TTC549 (cell line): ENCODE measurements at regions not wholly inside any gene's neighbourhood (a gene's known extent, or its start where the extent isn't known, plus 50 kb on each side); places are given as distances from the start of the nearest gene placed in this dataset.
"Not testable (repeated sequence)": the region's sequence is repeated elsewhere in the genome, so short reads cannot be mapped to it uniquely, and the experiment has no call there.

Experiments used
- FAIRE-seq: peaks from 2 replicates; lab custom pipeline; 2012; peaks lifted over from hg19 to GRCh38; lab: Jason Lieb, UNC

DNA sequence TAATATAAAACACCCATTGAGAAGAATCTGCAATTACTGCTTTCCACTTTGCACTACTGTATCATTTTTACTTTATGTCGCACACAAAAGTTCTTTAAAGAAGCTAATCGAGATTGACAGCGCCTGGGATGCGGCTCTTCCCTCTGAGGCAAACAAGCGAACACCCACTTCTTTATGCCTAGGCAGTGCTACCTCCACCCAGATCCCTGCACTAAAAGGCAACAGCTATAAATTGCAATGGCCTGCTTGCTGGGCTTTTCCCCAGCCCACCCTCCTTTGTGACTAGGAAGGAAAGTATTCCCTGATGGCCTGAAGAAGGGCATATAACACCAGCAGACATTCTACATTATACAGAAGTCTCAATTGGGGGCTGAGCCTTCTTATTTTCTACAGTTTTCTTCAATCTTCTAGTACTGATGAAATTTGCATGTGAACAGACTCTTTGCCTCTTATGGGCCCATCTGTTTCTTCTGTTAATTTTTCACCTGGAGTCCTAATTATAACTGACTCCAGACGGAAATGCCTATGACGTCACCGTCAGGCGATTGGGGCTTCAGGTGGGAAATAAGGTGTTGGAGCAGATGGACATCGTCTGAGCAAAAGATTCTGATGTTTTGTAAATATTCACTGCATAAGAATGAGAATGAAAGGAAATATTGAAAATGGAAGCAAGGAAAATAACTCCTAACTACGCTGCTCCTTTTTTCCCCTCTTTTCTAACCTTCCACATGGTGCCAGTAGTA, 138.9 kb upstream of the DCC start:
- no peak for FAIRE-seq

DNA sequence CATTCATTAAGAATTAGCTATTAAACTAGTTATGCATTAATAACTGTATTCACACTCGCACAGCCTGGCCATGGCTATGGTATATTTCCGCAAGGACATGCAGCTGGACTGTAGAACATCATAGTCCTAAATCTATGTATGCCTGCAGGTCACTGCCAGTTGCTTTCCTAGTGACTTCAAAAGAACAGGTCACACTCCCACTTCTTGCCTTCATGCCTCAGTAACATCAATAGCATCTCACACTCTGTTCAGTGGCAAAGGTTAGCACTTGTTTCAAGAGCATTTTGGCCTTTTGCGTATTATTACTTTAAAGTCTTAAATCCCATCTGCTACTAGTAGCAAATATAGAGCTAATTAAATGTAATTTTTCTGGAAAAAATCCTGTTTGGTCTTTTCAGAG, 131.4 kb upstream of the DCC start:
- no peak for FAIRE-seq

DNA sequence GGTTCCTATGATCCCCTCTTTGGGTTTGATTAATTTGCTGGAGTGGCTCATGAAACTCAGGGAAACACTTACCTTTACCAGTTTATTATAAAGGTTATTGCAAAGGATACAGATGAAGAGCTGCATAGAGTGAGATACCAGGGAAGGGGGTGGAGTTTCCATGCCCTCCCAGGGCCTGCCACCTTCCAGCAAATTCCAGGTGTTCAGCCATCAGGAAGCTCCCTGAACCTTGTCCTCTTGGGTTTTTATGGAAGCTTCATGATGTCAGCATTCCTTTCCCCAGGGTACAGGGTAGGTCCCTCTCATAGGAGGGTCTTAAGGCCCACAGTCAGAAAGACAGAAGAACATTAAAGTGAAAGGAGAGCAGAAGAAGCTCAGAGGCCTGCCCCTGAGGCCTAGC, 123.9 kb upstream of the DCC start:
- no peak for FAIRE-seq

DNA sequence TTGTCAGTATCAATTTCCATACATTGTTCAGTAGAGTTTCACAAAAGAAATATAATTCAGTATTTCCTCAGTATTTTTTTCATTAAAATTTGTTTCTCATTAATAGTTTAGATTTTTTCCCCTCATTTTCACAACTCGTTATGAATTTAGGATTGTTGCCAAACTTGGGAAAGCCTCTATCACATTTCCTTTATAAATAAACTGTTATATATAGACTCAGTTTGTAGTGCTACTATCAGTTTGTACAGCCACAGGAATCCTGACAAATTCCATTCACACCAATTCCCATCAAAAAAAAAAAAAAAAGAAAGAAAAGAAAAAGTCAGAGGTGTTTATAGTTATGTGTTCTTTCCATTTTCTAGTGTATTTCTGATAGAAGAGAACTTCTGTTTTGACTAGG, 123.3 kb upstream of the DCC start:
- no peak for FAIRE-seq

DNA sequence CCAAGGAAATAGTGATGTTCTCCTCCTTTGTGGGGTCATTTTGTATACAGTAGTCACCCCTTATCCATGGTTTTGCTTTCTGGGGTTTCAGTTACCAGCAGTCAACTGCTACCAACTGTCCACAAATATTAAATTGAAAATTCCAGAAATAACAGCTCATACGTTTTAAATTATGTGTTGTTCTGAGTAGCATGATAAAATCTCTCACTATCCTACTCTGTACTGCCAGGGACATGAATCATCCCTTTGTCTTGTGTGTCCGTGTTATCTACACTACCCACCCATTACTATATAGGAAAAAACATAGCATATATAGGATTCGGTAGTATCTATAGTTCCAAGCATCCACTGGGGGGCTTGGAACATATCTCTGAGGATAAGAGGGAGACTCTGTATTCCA, 120.9 kb upstream of the DCC start:
- FAIRE-seq = no peak

DNA sequence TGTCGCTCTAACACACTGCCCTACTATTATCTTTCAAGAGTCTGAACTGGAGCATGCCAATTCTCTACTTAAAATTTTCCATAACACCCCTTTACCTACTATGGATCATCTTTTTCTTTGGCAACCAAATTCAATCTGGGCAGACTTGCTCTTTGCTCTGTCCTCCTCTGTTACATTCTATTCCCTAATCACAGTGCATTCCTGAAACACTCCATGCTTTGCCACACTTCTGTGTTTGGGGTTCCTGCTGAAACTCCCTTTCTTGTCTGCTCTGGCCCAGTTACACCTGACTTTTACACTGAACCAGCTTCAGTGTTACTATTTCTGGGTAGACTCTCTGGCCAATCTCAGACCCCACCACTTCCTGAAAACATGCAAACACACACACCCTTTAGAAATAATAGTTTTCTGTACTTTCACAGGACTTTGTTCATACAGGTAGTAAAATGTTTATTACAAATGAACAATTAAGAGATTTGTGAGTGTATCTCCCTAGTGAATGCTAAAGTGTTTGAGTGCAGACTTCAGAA, 119.9 kb upstream of the DCC start:
- FAIRE-seq = no peak

DNA sequence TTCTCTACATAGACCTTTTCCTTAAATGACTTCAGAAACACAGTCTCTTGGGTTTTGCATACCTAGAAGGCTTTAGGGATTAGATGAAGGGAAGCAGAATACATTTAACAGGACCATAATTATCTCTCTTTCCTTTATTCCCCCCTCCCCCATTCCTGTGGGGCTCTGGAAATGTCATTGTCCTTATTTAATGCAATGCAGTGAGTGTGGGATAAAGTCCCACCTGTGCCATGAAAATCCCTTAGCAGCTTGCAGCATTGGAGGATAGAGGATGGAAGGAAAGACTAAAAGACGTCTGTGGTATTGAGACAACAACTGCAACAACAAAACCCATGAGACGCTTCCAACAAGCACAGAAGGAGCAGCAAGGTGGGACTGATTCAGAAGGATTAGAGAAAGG, 117.8 kb upstream of the DCC start:
- no peak for FAIRE-seq

DNA sequence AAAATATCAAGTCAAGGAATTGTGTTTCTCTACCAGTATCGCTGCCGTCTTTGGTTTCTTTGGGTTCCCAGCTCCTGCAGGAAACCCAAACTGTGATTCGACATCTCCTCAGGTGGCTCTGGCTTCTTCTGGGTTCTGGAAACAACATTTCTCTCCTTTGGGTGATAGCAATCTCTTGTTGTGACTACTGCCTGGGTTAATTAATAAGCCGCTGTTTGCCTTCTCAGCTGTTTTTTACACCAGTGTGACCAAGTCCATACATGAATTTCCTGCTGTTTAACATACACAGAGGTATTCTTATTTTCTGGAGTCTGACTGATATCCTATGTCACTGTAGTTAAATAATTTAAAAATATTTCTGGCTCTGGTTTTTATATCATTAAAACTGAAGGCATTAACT, 112.5 kb upstream of the DCC start:
- FAIRE-seq = no peak

DNA sequence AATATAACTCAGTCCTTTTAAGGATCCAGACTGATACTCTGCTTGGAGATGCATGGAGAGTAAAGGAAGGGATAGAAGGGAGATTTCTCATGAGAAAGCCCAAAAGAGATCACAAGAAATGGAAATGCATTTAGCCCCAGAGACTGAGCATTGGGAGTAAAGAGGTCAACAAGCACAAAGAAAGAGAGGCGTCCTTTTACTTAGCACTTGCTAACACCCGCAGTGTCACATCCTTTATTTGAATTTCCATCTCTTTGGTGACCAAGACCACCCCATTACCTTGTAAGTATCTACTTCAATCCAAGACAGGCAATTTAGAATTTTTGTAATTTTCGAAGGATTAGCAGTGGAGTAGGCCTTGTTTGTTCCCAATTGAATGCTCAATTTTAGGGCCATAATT, 111.8 kb upstream of the DCC start:
- no peak for FAIRE-seq

DNA sequence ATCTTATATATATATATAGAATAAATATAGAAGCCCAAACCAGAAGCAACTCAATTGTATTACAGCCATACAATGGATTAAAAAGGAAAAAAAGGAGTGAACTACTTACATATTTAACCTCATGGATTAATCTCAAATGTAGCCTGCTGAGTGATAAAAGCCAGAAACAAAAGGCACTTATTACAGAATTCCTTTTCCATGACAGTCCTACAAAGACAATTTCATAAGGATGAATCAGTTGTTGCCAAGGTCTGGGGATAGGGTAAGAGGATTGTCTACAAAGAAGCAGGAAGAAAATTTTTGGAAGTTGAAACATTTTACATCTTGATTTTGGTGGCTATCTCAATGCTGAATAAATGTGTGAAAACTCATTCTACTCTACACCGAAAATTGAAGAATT, 103.9 kb upstream of the DCC start:
- FAIRE-seq = no peak

DNA sequence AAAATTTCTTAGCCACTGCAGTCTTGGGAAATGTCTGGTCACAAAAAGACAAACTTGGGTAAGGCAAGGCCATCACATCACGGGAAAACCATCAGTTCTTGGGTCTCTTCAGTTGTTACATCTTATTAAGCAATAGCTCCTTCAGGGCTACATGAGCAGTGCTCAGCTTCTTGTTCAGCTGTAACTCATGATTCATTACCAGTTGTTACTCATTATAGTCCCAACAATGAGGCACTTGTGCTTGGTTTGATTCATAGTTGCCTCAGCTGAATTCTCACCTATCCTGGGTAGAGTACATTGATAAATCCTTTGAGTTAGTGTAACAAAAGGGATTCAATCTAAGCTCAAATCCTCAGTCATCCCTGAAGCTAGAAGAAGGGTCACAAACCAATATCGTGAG, 102.4 kb upstream of the DCC start:
- FAIRE-seq = no peak

DNA sequence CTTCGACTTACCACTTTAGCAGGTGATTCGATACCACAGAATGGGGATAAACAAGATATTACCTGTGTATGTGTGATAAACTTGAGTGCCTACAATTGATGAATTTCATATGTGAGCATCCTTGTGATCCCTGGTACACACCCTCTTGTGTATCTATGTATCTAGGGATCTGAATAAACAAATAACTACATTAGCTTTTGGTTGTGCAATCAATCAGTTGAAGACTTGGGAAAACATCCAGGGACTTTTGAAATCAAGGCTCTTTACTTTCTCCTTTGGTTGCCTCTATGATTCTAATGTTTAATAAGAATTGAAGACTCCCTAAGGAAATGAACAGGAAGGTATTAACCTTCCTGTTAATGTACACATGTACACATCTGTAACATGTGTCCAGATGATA, 97.3 kb upstream of the DCC start:
- no peak for FAIRE-seq

DNA sequence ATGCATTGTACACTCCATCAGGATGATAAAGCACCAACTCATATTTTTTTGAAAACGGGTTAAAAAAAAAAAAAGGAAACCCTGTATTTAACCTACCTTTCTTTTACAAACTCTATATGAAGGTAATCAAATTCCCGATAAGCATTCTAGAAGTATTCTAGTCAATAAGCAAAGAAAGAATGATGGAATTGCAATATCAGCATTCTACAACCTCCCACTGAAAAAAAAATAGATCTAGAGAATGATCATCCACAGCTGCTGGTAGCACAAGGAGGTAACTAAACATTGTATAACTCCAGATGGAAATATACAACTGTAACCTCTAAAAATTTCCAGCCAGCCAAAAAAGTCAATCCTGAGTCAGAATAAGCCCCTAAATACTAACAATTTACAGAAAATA, 95.3 kb upstream of the DCC start:
- FAIRE-seq = no peak

DNA sequence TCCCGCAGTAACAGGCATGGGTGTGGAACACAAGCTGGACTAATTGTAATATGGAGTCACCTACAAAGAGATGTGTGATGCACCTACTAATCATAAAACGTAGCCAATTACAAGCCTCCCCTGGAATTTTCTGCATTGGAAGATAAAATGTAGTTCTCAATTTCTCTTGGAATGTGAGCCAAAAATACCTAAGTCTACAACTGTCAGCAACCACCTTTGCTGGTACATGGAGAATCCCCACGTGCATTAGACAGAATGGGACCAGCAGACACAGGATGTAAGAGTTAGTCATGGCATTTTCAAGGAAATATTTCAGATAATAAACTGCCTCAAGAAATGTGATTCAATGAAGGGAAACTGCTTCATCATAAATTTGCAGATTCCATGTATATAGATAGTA, 85.6 kb upstream of the DCC start:
- no peak for FAIRE-seq

DNA sequence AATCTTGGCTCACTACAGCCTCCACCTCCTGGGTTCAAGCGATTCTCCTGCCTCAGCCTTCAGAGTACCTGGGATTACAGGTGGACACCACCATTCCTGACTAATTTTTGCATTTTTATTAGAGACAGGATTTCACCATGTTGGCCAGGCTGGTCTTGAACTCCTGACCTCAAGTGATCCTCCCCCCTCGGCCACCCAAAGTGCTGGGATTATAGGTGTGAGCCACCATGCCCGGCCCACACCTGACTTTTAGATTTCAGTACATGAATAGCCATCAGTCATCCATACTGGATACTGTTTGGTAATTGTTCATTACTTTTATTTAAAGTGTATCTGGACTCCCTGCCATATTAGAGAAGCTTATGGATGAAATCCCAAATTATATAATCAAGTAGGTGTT, 82.6 kb upstream of the DCC start:
- FAIRE-seq = not testable (repeated sequence)

DNA sequence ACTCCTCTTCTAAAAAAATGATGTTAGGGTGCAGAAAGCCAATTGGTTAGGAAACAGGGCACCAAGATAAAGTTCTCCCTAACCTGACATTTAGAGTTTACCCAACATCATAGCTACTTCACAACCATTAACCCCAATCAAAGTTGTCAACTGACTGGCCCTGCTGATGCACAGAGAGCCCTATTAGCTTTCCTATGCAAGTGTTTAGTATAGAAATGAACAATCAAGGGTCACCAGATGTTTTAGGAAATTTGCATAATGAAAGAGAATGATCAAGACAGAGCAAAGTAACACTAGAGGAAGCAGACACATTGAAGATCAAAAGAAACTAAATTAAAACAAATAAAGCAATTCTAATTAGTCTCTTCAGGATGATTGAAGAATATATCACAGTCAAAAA, 64.2 kb upstream of the DCC start:
- FAIRE-seq = no peak

DNA sequence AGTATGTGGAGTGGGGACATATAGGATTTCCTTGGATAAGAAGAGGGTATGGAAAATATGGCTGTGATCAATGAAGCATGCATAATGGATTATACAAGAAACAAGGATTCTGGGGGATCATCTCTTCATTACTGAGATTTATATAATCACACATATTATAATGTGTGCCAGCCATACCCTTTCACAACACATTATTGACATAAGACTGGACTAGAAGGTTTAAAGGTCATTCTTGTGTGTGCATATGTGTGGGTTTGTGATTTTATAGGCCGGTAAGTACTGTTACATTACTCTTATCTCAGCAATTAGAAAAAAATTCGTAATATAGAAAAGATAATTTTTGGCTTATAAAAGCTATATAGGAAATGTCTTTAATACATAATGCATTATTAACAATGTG, 62.2 kb upstream of the DCC start:
- no peak for FAIRE-seq

DNA sequence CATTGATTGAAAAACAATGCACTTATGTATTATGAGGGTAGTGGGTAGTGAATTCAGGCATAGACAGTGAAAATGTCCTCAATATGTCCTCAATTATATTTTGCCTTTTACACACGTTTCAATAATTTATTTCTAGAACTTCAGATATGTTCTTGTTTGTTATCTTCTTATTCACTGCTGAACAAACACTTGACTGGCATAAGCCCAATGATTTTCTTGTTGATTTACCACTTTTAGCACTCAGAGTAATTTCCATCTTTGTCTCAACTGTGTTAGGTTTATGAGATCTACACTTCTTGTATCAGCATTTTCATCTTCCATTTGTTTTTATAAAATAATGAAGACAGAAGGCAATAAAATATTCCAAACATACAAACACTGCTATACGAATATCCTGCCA, 61.8 kb upstream of the DCC start:
- FAIRE-seq = no peak

DNA sequence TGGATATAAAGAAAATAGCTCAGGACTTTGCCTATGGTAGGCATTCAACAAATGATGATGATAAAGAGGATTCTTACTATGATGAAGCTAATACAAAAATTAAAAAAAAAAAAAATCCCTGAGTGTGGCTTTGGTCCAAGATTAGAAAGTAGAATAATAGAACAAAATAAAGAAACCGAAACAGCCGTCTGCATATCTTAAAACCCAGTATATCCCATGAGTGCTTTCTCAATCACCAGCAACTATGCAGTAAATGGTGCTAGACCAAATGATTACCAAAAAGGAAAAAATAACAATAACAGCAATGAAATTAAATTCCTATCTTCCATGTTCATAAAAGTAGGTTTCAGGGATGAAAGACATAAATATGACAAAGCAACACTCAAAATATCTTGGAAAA, 59.3 kb upstream of the DCC start:
- no peak for FAIRE-seq

DNA sequence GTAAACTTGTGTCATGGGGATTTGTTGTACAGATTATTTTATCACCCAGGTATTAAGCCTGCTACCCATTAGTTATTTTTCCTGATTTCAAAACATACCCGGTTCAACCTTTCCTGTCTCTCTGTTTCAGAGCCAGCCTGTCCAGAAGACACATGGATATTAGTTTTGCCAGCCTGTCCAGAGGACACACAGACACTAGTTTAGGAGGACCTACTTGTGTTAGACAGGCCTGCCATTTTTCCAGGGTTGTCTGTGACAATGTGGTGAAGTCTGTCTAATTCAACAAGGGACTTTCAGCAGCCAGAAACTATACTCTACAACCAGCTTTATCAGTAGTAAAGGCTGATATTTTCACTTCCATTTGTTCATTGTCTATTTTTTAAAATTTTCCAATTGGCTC, 56.1 kb upstream of the DCC start:
- no peak for FAIRE-seq

DNA sequence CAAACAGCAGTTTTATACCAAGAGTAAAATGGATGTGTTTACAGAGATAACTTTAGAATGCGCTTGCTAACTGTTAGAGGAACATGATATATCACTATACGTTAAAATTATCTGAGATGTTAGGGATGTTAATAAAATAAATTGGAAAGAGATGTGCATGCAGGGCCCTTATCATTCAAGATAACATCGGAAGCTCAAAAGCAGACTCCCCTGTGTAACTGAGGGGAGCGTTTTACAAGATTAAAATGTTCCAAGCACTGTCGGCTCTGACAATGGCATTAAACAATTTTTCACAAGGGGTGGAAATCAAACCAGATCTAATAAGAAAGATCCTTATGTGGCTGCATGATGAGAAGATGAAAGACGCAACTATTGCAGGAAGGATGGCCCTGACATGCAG, 53.3 kb upstream of the DCC start:
- no peak for FAIRE-seq

DNA sequence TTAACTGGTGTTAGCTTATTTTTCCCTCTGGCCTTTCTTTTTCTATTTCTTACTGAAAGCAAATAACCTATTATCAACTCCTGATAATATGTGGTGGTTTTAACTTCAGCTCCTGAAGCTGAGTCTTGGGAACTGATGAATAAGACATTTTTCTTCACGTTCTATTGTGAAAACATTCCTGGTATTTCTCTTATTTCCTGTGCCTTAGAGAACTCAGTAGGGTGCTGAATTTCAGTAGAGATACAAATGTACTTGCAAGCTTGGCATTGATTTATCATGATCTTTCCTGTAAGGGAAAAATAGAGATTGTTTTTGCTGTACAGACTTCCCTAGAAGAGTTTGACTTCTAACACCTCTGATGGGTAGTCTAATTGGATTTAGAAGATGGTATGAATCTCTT, 52.8 kb upstream of the DCC start:
- no peak for FAIRE-seq

DNA sequence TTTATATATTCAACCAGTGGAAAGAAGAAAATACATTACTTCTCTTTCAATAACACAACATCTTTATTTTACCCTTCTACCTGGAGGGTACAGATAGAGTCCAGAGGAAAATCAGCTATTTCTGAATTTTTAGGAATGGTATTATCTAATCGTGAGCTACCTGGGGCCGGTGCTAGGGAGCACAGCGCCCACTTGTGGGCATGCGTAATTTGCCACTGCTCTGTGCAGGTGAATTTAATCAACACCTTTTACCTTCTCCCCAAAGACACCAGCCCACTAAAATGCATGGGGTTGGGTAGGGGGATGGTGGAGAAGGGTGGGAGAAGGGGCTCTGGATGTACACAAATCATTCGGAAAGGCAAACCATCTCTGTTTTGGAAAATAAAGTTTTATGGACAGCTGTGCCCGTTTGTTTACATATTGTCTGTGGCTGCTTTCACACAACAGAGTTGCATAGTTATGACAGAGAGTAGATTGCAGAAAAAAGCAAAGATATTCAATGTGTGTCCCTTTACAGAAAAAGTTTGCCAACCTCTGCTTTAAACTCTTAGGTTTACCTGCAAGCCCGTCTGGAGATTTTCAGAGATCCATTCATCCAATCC, 51.5 kb upstream of the DCC start:
- no peak for FAIRE-seq

DNA sequence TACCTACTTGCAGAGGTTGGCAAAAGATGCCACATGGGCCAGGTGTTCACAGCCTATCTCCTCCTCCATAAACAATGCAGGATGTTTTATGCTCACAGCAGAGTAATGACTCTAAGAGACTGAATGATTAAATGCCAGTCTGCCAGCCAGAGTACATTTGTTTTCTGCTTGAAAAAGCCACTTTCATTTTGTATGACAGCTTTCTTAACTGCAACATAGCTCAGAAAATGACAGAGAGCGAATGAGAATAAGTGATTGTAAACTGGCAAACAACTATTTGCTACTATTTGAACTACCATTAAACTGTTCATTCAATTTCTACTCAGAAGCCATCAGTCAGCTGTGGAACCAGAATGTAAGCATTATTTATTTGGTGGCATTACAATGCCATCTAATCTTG, 50.6 kb upstream of the DCC start:
- FAIRE-seq = no peak
